HCT116 (cell line): ENCODE measurements at regions not wholly inside any gene's neighbourhood (a gene's known extent, or its start where the extent isn't known, plus 50 kb on each side); places are given as distances from the start of the nearest gene placed in this dataset.

Experiments used
- ATAC-seq: fragments of 200-7000 bp; cut with Tn5 transposase; 2 replicates; pipeline ENCODE4 v1.9.1; 2020; ENCODE audit warnings: mild to moderate bottlenecking, moderate library complexity
- BruUV-seq: library from RNA; stranded (reverse); fragments of 400-500 nt; replicated peaks from 2 replicates; lab custom pipeline; 2021; lab: Mats Ljungman, UMichigan
- CTCF ChIA-PET: fragments of 300-600 bp; sonication (Branson Sonifier 250); formaldehyde crosslinking; loops from one replicate; lab custom pipeline; 2021; ENCODE audit warnings: antibody characterized with exemption; lab: Charles Lee
- POLR2A ChIA-PET: fragments of 300-600, 350-600 bp; sonication (Branson Sonifier 250); formaldehyde crosslinking; loops from one replicate; lab custom pipeline; 2021; ENCODE audit warnings: antibody characterized with exemption; lab: Charles Lee
- RAD21 ChIA-PET, 2 experiments: fragments of 300-600 bp; sonication (Branson Sonifier 250); formaldehyde crosslinking; loops; one replicate each; lab custom pipeline; 2023; ENCODE audit warnings: low total read pairs in 2 of 2; ENCODE audit not compliant: uncharacterized antibody in 2 of 2, unreplicated experiment in 2 of 2, low non-redundant PET in 1 of 2; lab: Charles Lee
- DNase-seq: peaks from one replicate; pipeline ENCODE4 v3.0.0-alpha.2; 2010; ENCODE audit warnings: low read depth, low spot score
- H2AFZ ChIP-seq: fragments of 200-600 bp; shearing (Covaris generic), sonication (generic); 2 replicates; pipeline ENCODE4 v1.6.1; 2017; ENCODE audit warnings: low read depth, mixed run types, mixed read lengths, antibody characterized with exemption, low read length; ENCODE audit not compliant: poor library complexity, severe bottlenecking
- H3K27ac ChIP-seq: 2 replicates; pipeline ENCODE4 v1.5.1; 2012; ENCODE audit warnings: low read depth, low read length
- H3K27me3 ChIP-seq: fragments of 200-600 bp; sonication (generic); 2 replicates; pipeline ENCODE4 v1.6.1; 2016; ENCODE audit warnings: mixed run types, low read length, mixed read lengths; ENCODE audit not compliant: insufficient read depth
- H3K36me3 ChIP-seq, 2 experiments: fragments of 200-500 bp in 1 of 2; fragments of 200-600 bp in 1 of 2; sonication (Bioruptor generic) in 1 of 2; sonication (generic) in 1 of 2; 2 replicates each; pipeline versions ENCODE4 v1.5.1 to v1.6.1; 2014 to 2016; ENCODE audit warnings: low read length in 2 of 2, inconsistent platforms in 1 of 2, mixed read lengths in 1 of 2, mixed run types in 1 of 2; ENCODE audit not compliant: insufficient read depth in 2 of 2, control insufficient read depth in 1 of 2
- H3K4me1 ChIP-seq, 2 experiments: fragments of 200-600 bp in 1 of 2; sonication (generic) in 1 of 2; 2 replicates each; pipeline versions ENCODE4 v1.5.1 to v1.6.1; 2012 to 2017; ENCODE audit warnings: low read length in 2 of 2, inconsistent platforms in 1 of 2, mild to moderate bottlenecking in 1 of 2, mixed read lengths in 1 of 2, mixed run types in 1 of 2, moderate library complexity in 1 of 2; ENCODE audit not compliant: insufficient read depth in 2 of 2, control insufficient read depth in 1 of 2
- H3K4me2 ChIP-seq: fragments of 200-600 bp; sonication (generic); 2 replicates; pipeline ENCODE4 v1.6.1; 2017; ENCODE audit warnings: mixed run types, low read length, mixed read lengths
- H3K4me3 ChIP-seq, 2 experiments: fragments of 200-600 bp in 1 of 2; sonication (generic) in 1 of 2; replicated peaks in 1 of 2; 2 replicates each; pipeline ENCODE4 v1.5.1; 2011 to 2016; ENCODE audit warnings: low read length in 2 of 2, control low read depth in 1 of 2, low read depth in 1 of 2, mild to moderate bottlenecking in 1 of 2, mixed read lengths in 1 of 2, mixed run types in 1 of 2
- H3K79me2 ChIP-seq: fragments of 200-600 bp; sonication (generic); 2 replicates; pipeline ENCODE4 v1.6.1; 2017; ENCODE audit warnings: mild to moderate bottlenecking, mixed run types, low read length, moderate library complexity, mixed read lengths; ENCODE audit not compliant: insufficient read depth
- H3K9ac ChIP-seq: fragments of 200-600 bp; sonication (generic); 2 replicates; pipeline ENCODE4 v1.6.1; 2016; ENCODE audit warnings: low read length, mixed read lengths
- H3K9me2 ChIP-seq: fragments of 200-600 bp; sonication (generic), shearing (Covaris generic); 2 replicates; pipeline ENCODE4 v1.6.1; 2017; ENCODE audit warnings: mixed run types, mild to moderate bottlenecking, moderate library complexity; ENCODE audit not compliant: insufficient read depth
- H3K9me3 ChIP-seq, 2 experiments: fragments of 200-500 bp in 1 of 2; fragments of 200-600 bp in 1 of 2; sonication (Bioruptor generic) in 1 of 2; sonication (generic) in 1 of 2; 2 replicates each; pipeline ENCODE4 v1.6.1; 2014 to 2017; ENCODE audit warnings: low read length in 2 of 2, mixed read lengths in 2 of 2, inconsistent platforms in 1 of 2, low read depth in 1 of 2, mild to moderate bottlenecking in 1 of 2, mixed run types in 1 of 2, moderate library complexity in 1 of 2; ENCODE audit not compliant: control insufficient read depth in 1 of 2, insufficient read depth in 1 of 2
- H4K20me1 ChIP-seq: fragments of 200-600 bp; sonication (generic), shearing (Covaris generic); 2 replicates; pipeline ENCODE4 v1.6.1; 2017; ENCODE audit warnings: mixed run types, mild to moderate bottlenecking, moderate library complexity; ENCODE audit not compliant: insufficient read depth
- CBX3 ChIP-seq: IDR thresholded peaks from 2 replicates; pipeline ENCODE4 v1.6.1; 2012; ENCODE audit warnings: low read depth
- EGR1 ChIP-seq: IDR thresholded peaks from 2 replicates; pipeline ENCODE4 v1.6.1; 2012; ENCODE audit warnings: low read depth
- EZH2phosphoT487 ChIP-seq: fragments of 200-600 bp; IDR thresholded peaks from 2 replicates; pipeline ENCODE4 v1.6.1; 2018; ENCODE audit warnings: antibody characterized with exemption, borderline replicate concordance
- FOSL1 ChIP-seq: IDR thresholded peaks from 2 replicates; pipeline ENCODE4 v1.6.1; 2012; ENCODE audit warnings: low read depth
- POLR2A ChIP-seq: IDR thresholded peaks from 2 replicates; pipeline ENCODE4 v1.7.0; 2011; ENCODE audit warnings: borderline replicate concordance; ENCODE audit not compliant: insufficient read depth, insufficient read length; ENCODE audit errors: extremely low read depth
- SIN3A ChIP-seq: IDR thresholded peaks from 2 replicates; pipeline ENCODE4 v1.6.1; 2012; ENCODE audit warnings: low read depth
- SP1 ChIP-seq: IDR thresholded peaks from 2 replicates; pipeline ENCODE4 v1.6.1; 2012; ENCODE audit warnings: low read depth
- TCF7L2 ChIP-seq: IDR thresholded peaks from 2 replicates; pipeline ENCODE4 v1.7.0; 2011; ENCODE audit warnings: borderline replicate concordance, inconsistent platforms; ENCODE audit not compliant: insufficient read depth, insufficient read length; ENCODE audit errors: extremely low read depth
- YY1 ChIP-seq: IDR thresholded peaks from 2 replicates; pipeline ENCODE4 v1.6.1; 2011; ENCODE audit warnings: low read length, low read depth, moderate library complexity, mild to moderate bottlenecking; ENCODE audit not compliant: insufficient replicate concordance; ENCODE audit errors: extremely low read depth
- intact Hi-C: fragments of 100-400 bp; cut with micrococcal nuclease; formaldehyde crosslinking; loops from 2 replicates; pipeline ENCODE4 v1.10.0; 2022
- TF ChIP-seq, protein P1 (sequence below): IDR thresholded peaks from 2 replicates; pipeline ENCODE4 v1.6.1; 2011; ENCODE audit warnings: mild to moderate bottlenecking, low read length, moderate library complexity; ENCODE audit not compliant: insufficient replicate concordance; ENCODE audit errors: extremely low read depth
- TF ChIP-seq, protein P2 (sequence below), 3 experiments: fragments of 200-600 bp in 1 of 3; sonication (generic) in 1 of 3; IDR thresholded peaks in 2 of 3; conservative IDR thresholded peaks in 1 of 3; 2 replicates each; pipeline ENCODE4 v1.5.1; 2012 to 2017; ENCODE audit warnings: low read depth in 2 of 3, low read length in 2 of 3, antibody characterized with exemption in 1 of 3, borderline replicate concordance in 1 of 3, control low read depth in 1 of 3, mild to moderate bottlenecking in 1 of 3, mixed read lengths in 1 of 3, mixed run types in 1 of 3, moderate library complexity in 1 of 3; ENCODE audit not compliant: insufficient read depth in 1 of 3
- TF ChIP-seq, protein P3 (sequence below): IDR thresholded peaks from 2 replicates; pipeline ENCODE4 v1.6.1; 2012

DNA sequence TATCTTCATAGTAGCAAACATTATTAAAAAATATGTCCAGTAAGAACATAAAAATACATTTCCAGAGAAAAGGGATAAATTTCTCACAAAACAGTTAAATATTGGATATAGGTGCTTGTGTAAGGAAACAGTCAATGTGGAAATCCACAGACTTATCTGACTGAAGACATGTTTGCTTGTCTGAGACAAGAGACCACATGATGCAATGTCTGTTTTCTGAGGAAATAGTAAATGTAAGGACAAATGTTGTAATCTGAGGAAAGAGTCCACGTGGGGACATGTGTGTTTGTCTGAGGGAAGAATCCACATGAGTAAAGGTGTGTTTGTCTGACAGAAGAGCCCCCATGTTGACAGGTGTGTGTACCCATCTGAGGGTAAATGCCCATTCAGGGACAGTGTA lies 1093.2 kb downstream of the TMEM121 start (continued):
- TF ChIP-seq, protein P1, sequence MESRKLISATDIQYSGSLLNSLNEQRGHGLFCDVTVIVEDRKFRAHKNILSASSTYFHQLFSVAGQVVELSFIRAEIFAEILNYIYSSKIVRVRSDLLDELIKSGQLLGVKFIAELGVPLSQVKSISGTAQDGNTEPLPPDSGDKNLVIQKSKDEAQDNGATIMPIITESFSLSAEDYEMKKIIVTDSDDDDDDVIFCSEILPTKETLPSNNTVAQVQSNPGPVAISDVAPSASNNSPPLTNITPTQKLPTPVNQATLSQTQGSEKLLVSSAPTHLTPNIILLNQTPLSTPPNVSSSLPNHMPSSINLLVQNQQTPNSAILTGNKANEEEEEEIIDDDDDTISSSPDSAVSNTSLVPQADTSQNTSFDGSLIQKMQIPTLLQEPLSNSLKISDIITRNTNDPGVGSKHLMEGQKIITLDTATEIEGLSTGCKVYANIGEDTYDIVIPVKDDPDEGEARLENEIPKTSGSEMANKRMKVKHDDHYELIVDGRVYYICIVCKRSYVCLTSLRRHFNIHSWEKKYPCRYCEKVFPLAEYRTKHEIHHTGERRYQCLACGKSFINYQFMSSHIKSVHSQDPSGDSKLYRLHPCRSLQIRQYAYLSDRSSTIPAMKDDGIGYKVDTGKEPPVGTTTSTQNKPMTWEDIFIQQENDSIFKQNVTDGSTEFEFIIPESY, result no peak

DNA sequence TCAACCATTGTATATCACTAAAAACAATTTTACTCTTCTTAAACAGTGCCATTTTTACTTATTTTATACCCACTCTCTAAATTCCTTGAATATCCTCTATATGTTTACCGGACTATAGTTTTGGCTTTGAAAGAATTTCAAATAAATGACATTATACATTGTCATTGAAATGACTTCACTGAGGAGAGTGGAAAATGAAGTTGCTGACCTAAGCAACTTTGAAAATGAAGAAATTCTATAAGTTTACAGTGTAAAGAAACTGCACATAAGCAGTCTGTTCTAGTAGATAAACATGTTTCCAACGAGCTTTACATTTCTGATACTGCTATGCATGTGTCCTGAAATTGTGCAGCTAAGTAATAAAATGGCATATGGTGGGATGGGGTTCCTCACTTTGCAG lies 1094.0 kb downstream of the TMEM121 start:
- TF ChIP-seq FOSL1 (no peak), EGR1 (no peak), POLR2A (no peak), TCF7L2 (no peak)
- TF ChIP-seq, all 23 proteins: peak for 0
- ChIA-PET POLR2A (no interaction called here), CTCF (no interaction called here), RAD21 (no interaction called here)
- intact Hi-C loops, result no loop called here
- Histone ChIP-seq H3K4me2 (no peak overlapping the region), H3K4me3 (no peak overlapping the region), H3K9ac (no peak overlapping the region), H4K20me1 (no peaks in the 10 kb centered on the region), H3K36me3 (no peaks in the 10 kb centered on the region), H3K79me2 (no peaks in the 10 kb centered on the region), H2AFZ (no peak overlapping the region), H3K9me3 (peaks cover 10 to 11% of the 10 kb centered on the region in 2 experiments; a peak in 2 of 4 replicates), H3K9me2 (no peaks in the 10 kb centered on the region), H3K4me1 (no peaks in the 10 kb centered on the region), H3K27ac (no peak overlapping the region), H3K27me3 (no peaks in the 10 kb centered on the region)
- no peak for DNase-seq
- no TSS peak for BruUV-seq
- no peak for ATAC-seq

DNA sequence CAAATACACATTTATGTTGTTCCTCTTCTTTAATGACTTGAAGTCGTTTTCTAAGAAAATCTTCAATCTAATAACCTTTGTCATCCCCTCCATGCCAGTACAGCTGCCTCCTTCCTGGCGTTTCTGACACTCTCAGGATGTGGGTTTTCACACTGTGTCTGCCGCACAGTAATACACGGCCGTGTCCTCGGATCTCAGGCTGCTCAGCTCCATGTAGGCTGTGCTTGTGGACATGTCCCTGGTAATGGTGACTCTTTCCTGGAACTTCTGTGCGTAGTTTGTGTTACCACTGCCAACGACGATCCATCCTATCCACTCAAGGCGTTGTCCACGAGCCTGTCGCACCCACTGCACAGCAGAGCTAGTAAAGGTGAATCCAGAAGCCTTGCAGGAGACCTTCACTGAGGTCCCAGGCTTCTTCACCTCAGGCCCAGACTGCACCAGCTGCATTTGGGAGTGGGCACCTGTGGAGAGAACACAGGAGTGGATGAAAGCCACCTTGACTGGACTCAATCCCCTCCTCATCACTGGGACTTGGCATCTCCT lies 1095.9 kb downstream of the TMEM121 start:
- CTCF ChIA-PET, result no interaction called here
- Histone ChIP-seq H3K4me2 (no peak overlapping the region), H3K4me3 (no peak overlapping the region), H4K20me1 (no peaks in the 10 kb centered on the region), H2AFZ (no peak overlapping the region), H3K79me2 (no peaks in the 10 kb centered on the region), H3K36me3 (no peaks in the 10 kb centered on the region), H3K27me3 (no peaks in the 10 kb centered on the region), H3K9ac (no peak overlapping the region), H3K9me2 (no peaks in the 10 kb centered on the region), H3K27ac (no peak overlapping the region), H3K9me3 (peaks cover 11 to 13% of the 10 kb centered on the region in 2 experiments; a peak in 2 of 4 replicates), H3K4me1 (no peaks in the 10 kb centered on the region)
- intact Hi-C loops, result no loop called here
- DNase-seq, result no peak
- RAD21 ChIA-PET, result no interaction called here
- ATAC-seq, result no peak
- no TSS peak for BruUV-seq
- POLR2A ChIA-PET, result no interaction called here
- TF ChIP-seq SP1 (no peak), YY1 (no peak), CBX3 (no peak), EZH2phosphoT487 (no peak), SIN3A (no peak)
- TF ChIP-seq, protein P2, sequence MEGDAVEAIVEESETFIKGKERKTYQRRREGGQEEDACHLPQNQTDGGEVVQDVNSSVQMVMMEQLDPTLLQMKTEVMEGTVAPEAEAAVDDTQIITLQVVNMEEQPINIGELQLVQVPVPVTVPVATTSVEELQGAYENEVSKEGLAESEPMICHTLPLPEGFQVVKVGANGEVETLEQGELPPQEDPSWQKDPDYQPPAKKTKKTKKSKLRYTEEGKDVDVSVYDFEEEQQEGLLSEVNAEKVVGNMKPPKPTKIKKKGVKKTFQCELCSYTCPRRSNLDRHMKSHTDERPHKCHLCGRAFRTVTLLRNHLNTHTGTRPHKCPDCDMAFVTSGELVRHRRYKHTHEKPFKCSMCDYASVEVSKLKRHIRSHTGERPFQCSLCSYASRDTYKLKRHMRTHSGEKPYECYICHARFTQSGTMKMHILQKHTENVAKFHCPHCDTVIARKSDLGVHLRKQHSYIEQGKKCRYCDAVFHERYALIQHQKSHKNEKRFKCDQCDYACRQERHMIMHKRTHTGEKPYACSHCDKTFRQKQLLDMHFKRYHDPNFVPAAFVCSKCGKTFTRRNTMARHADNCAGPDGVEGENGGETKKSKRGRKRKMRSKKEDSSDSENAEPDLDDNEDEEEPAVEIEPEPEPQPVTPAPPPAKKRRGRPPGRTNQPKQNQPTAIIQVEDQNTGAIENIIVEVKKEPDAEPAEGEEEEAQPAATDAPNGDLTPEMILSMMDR (IDR thresholded peaks at IDR 0.05 in 2 of 3, conservative IDR thresholded peaks at IDR 0.05 in 1 of 3; ENCODE audit: borderline replicate concordance in 1 of 3, insufficient read depth in 1 of 3, low read depth in 2 of 3, low read length in 2 of 3), result no peak
- TF ChIP-seq, protein P3, sequence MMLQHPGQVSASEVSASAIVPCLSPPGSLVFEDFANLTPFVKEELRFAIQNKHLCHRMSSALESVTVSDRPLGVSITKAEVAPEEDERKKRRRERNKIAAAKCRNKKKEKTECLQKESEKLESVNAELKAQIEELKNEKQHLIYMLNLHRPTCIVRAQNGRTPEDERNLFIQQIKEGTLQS, result no peak
